ENCODE measurements at regions not wholly inside any gene's neighbourhood (a gene's known extent, or its start where the extent isn't known, plus 50 kb on each side); places are given as distances from the start of the nearest gene placed in this dataset.
"Not testable (repeated sequence)": the region's sequence is repeated elsewhere in the genome, so short reads cannot be mapped to it uniquely, and the experiment has no call there.

- TF ChIP-seq CBX5 (IDR thresholded peaks at IDR 0.05; ENCODE audit: low read depth, low read length); POLR2A (IDR thresholded peaks at IDR 0.05; ENCODE audit: control extremely low read depth in 1 of 2, low read depth in 2 of 2, low read length in 2 of 2); CTCF (IDR thresholded peaks at IDR 0.05; ENCODE audit: control extremely low read depth in 1 of 3, insufficient read depth in 1 of 3, low read depth in 1 of 3, low read length in 3 of 3); KDM5A (IDR thresholded peaks at IDR 0.05; ENCODE audit: low read length); ASH2L (IDR thresholded peaks at IDR 0.05; ENCODE audit: low read length); RBBP5 (IDR thresholded peaks at IDR 0.05; ENCODE audit: borderline replicate concordance, low read depth, low read length); RAD21 (IDR thresholded peaks at IDR 0.05 in 1 of 2, conservative IDR thresholded peaks at IDR 0.05 in 1 of 2; ENCODE audit: low read depth in 2 of 2, low read length in 2 of 2); SIN3A (conservative IDR thresholded peaks at IDR 0.05 in 1 of 2, IDR thresholded peaks at IDR 0.05 in 1 of 2; ENCODE audit: low read depth in 1 of 2, low read length in 2 of 2); EGR1 (IDR thresholded peaks at IDR 0.05; ENCODE audit: borderline replicate concordance, low read depth, low read length); KDM1A (IDR thresholded peaks at IDR 0.05; ENCODE audit: borderline replicate concordance, low read length); EZH2 (IDR thresholded peaks at IDR 0.05; ENCODE audit: low read depth, low read length, severe bottlenecking); SAP30 (IDR thresholded peaks at IDR 0.05; ENCODE audit: insufficient read depth, insufficient replicate concordance, low read length); TBP (IDR thresholded peaks at IDR 0.05; ENCODE audit: low read depth, low read length); GTF2F1 (IDR thresholded peaks at IDR 0.05; ENCODE audit: borderline replicate concordance, low read depth, low read length): not testable (repeated sequence)
Observed at GRCh38 chr22:11270981-11271380, 4257.0 kb upstream of the OR11H1 start.
